Right lobe of liver (tissue), 6 donors: ENCODE measurements at regions not wholly inside any gene's neighbourhood (a gene's known extent, or its start where the extent isn't known, plus 50 kb on each side); places are given as distances from the start of the nearest gene placed in this dataset.

Experiments
- ATAC-seq, 4 donors: fragments of 200-7000 bp; cut with Tn5 transposase; one replicate each; pipeline ENCODE4 v1.9.1; 2020; ENCODE audit warnings: mild to moderate bottlenecking in 4 of 4, moderate library complexity in 4 of 4
- DNase-seq, 3 donors: peaks; one replicate each; pipeline ENCODE4 v3.0.0-alpha.2; 2020
- H3K27ac ChIP-seq, 3 donors: fragments of 200-600 bp; one replicate each; pipeline ENCODE4 v1.8.0; 2022
- H3K27me3 ChIP-seq, 2 donors: fragments of 200-600 bp; one replicate each; pipeline ENCODE4 v1.8.0; 2022
- H3K36me3 ChIP-seq, 4 donors: fragments of 200-600 bp; sonication (generic) in 1 of 4; one replicate each; pipeline versions ENCODE4 v1.5.1 to v1.8.0; 2017 to 2022; ENCODE audit warnings: control low read depth in 1 of 4
- H3K4me1 ChIP-seq, 4 donors: fragments of 200-600 bp; sonication (generic) in 1 of 4; one replicate each; pipeline versions ENCODE4 v1.5.1 to v1.8.0; 2017 to 2022; ENCODE audit warnings: control low read depth in 1 of 4
- H3K4me3 ChIP-seq, 3 donors: fragments of 200-600 bp; one replicate each; pipeline ENCODE4 v1.8.0; 2022
- H3K9me3 ChIP-seq, 4 donors: fragments of 200-600 bp; sonication (generic) in 1 of 4; one replicate each; pipeline versions ENCODE4 v1.5.1 to v1.8.0; 2017 to 2022; ENCODE audit warnings: control low read depth in 1 of 4
- CTCF ChIP-seq, 4 donors: fragments of 200-600 bp in 3 of 4; fragments of 450-650 bp in 1 of 4; IDR thresholded peaks; one replicate each; pipeline versions ENCODE4 v1.5.1 to v1.8.0; 2016 to 2022; ENCODE audit warnings: antibody characterized with exemption in 4 of 4, mild to moderate bottlenecking in 2 of 4
- POLR2A ChIP-seq: fragments of 450-650 bp; IDR thresholded peaks from one replicate; pipeline ENCODE4 v1.6.1; 2017; ENCODE audit warnings: antibody characterized with exemption, mild to moderate bottlenecking
- WGBS: methylation state at CpG from one replicate; pipeline ENCODE4 v1.1.6; 2018; ENCODE audit warnings: low coverage, low lambda C conversion rate; ENCODE audit not compliant: insufficient coverage; ENCODE audit errors: missing lambda C conversion rate; 5-methylcytosine and 5-hydroxymethylcytosine counted together
- intact Hi-C, 2 donors: fragments of 100-400 bp; cut with DNase I; formaldehyde crosslinking; loops; one replicate each; pipeline versions ENCODE4 v1.11.2 to v1.14.1; 2022
- donor health status: DM: no; HTN: yes; CAD: no.
- donor health status: DM: no; HTN: no; CAD: no.
- donor health status: DM: no; HTN: no; CAD: no.
- donor health status: DM: no; HTN: yes; CAD: no.
- donor health status: DM: no; HTN: yes; CAD: no.

GRCh38 chr4:108256538-108256937 is 87.8 kb upstream of the LEF1 start:
- no peak overlapping the region for H3K4me3 ChIP-seq
- no peaks in the 10 kb centered on the region for H3K4me1 ChIP-seq
- TF ChIP-seq POLR2A (no peak), CTCF (IDR thresholded peaks at IDR 0.05) (no peak)
- H3K27ac ChIP-seq, result no peak overlapping the region
- 38% methylated on average over 7 of the region's 8 CpGs for WGBS
- DNase-seq (no peak), ATAC-seq (no peak)
- H3K36me3 ChIP-seq, result no peaks in the 10 kb centered on the region
- no peaks in the 10 kb centered on the region for H3K9me3 ChIP-seq
- H3K27me3 ChIP-seq, result no peaks in the 10 kb centered on the region
- intact Hi-C loops, result no loop called here

- WGBS, result 38% methylated on average over 2 of the region's 2 CpGs
- ATAC-seq, result no peak
- TF ChIP-seq POLR2A (no peak), CTCF (IDR thresholded peaks at IDR 0.05) (no peak)
- no peak for DNase-seq
- Histone ChIP-seq H3K27me3 (no peaks in the 10 kb centered on the region), H3K4me3 (no peak overlapping the region), H3K4me1 (no peaks in the 10 kb centered on the region), H3K9me3 (no peaks in the 10 kb centered on the region), H3K36me3 (no peaks in the 10 kb centered on the region), H3K27ac (no peak overlapping the region)
- intact Hi-C loops, result no loop called here
These were observed 86.5 kb upstream of the LEF1 start for GRCh38 chr4:108255203-108255747.

GRCh38 chr4:108249397-108249796 is 80.7 kb upstream of the LEF1 start:
- TF ChIP-seq POLR2A (no peak), CTCF (IDR thresholded peaks at IDR 0.05) (no peak)
- no peaks in the 10 kb centered on the region for H3K27me3 ChIP-seq
- H3K36me3 ChIP-seq, result no peaks in the 10 kb centered on the region
- ATAC-seq (no peak), DNase-seq (no peak)
- H3K4me3 ChIP-seq, result no peak overlapping the region
- no peaks in the 10 kb centered on the region for H3K4me1 ChIP-seq
- no peaks in the 10 kb centered on the region for H3K9me3 ChIP-seq
- intact Hi-C loops, result no loop called here
- H3K27ac ChIP-seq, result no peak overlapping the region

GRCh38 chr4:108247387-108248049 is 78.8 kb upstream of the LEF1 start:
- intact Hi-C loops, result no loop called here
- no peak overlapping the region for H3K27ac ChIP-seq
- no peaks in the 10 kb centered on the region for H3K9me3 ChIP-seq
- H3K4me3 ChIP-seq, result no peak overlapping the region
- no peaks in the 10 kb centered on the region for H3K4me1 ChIP-seq
- H3K36me3 ChIP-seq, result no peaks in the 10 kb centered on the region
- ATAC-seq (no peak), DNase-seq (no peak)
- WGBS, result 40% methylated on average over 3 of the region's 3 CpGs
- H3K27me3 ChIP-seq, result no peaks in the 10 kb centered on the region
- TF ChIP-seq POLR2A, result no peak

GRCh38 chr4:108244606-108245005 is 75.9 kb upstream of the LEF1 start:
- Histone ChIP-seq H3K4me3 (no peak overlapping the region), H3K36me3 (no peaks in the 10 kb centered on the region), H3K9me3 (no peaks in the 10 kb centered on the region), H3K27me3 (no peaks in the 10 kb centered on the region), H3K4me1 (no peaks in the 10 kb centered on the region), H3K27ac (no peak overlapping the region)
- ATAC-seq, result no peak
- TF ChIP-seq CTCF (IDR thresholded peaks at IDR 0.05) (no peak), POLR2A (no peak)
- 63% methylated on average over 2 of the region's 2 CpGs for WGBS
- intact Hi-C loops, result no loop called here
- DNase-seq, result no peak
